DOHH2 (cell line): ENCODE measurements at regions not wholly inside any gene's neighbourhood (a gene's known extent, or its start where the extent isn't known, plus 50 kb on each side); places are given as distances from the start of the nearest gene placed in this dataset.

ENCODE experiments used
- CTCF ChIP-seq: fragments of 200-600 bp; sonication (generic); IDR thresholded peaks from one replicate; pipeline ENCODE4 v1.5.1; 2014; ENCODE audit warnings: antibody characterized with exemption, mild to moderate bottlenecking, low read depth, low read length; ENCODE audit not compliant: poor library complexity, severe bottlenecking
- EZH2phosphoT487 ChIP-seq: fragments of 200-600 bp; sonication (generic); IDR thresholded peaks from 2 replicates; pipeline ENCODE4 v1.6.1; 2017; ENCODE audit warnings: borderline replicate concordance, mild to moderate bottlenecking, antibody characterized with exemption, low read length, moderate library complexity, mixed read lengths

- TF ChIP-seq CTCF (no peak), EZH2phosphoT487 (no peak)
Measured at GRCh38 chr11:11085580-11085979, 227.7 kb upstream of the ZBED5 start.
